Neural progenitor cell (in vitro differentiated cells): ENCODE measurements at regions not wholly inside any gene's neighbourhood (a gene's known extent, or its start where the extent isn't known, plus 50 kb on each side); places are given as distances from the start of the nearest gene placed in this dataset.

Experiments used
- CTCF ChIP-seq: fragments of 200-600 bp; sonication (generic); IDR thresholded peaks from 2 replicates; pipeline ENCODE4 v1.5.1; 2017; ENCODE audit warnings: antibody characterized with exemption, mild to moderate bottlenecking
- EZH2phosphoT487 ChIP-seq: fragments of 200-600 bp; sonication (generic); IDR thresholded peaks from 2 replicates; pipeline ENCODE4 v1.6.1; 2017; ENCODE audit warnings: antibody characterized with exemption

- no peak for TF ChIP-seq CTCF
- TF ChIP-seq EZH2phosphoT487, result no peak
Observed at GRCh38 chr4:18858229-18858922, 836.8 kb upstream of the LCORL start.
